Right lobe of liver (tissue), 6 donors: ENCODE measurements at regions not wholly inside any gene's neighbourhood (a gene's known extent, or its start where the extent isn't known, plus 50 kb on each side); places are given as distances from the start of the nearest gene placed in this dataset.

Experiments
- ATAC-seq, 4 donors: fragments of 200-7000 bp; cut with Tn5 transposase; one replicate each; pipeline ENCODE4 v1.9.1; 2020; ENCODE audit warnings: mild to moderate bottlenecking in 4 of 4, moderate library complexity in 4 of 4
- DNase-seq, 3 donors: peaks; one replicate each; pipeline ENCODE4 v3.0.0-alpha.2; 2020
- H3K27ac ChIP-seq, 3 donors: fragments of 200-600 bp; one replicate each; pipeline ENCODE4 v1.8.0; 2022
- H3K27me3 ChIP-seq, 2 donors: fragments of 200-600 bp; one replicate each; pipeline ENCODE4 v1.8.0; 2022
- H3K36me3 ChIP-seq, 4 donors: fragments of 200-600 bp; sonication (generic) in 1 of 4; one replicate each; pipeline versions ENCODE4 v1.5.1 to v1.8.0; 2017 to 2022; ENCODE audit warnings: control low read depth in 1 of 4
- H3K4me1 ChIP-seq, 4 donors: fragments of 200-600 bp; sonication (generic) in 1 of 4; one replicate each; pipeline versions ENCODE4 v1.5.1 to v1.8.0; 2017 to 2022; ENCODE audit warnings: control low read depth in 1 of 4
- H3K4me3 ChIP-seq, 3 donors: fragments of 200-600 bp; one replicate each; pipeline ENCODE4 v1.8.0; 2022
- H3K9me3 ChIP-seq, 4 donors: fragments of 200-600 bp; sonication (generic) in 1 of 4; one replicate each; pipeline versions ENCODE4 v1.5.1 to v1.8.0; 2017 to 2022; ENCODE audit warnings: control low read depth in 1 of 4
- POLR2A ChIP-seq: fragments of 450-650 bp; IDR thresholded peaks from one replicate; pipeline ENCODE4 v1.6.1; 2017; ENCODE audit warnings: antibody characterized with exemption, mild to moderate bottlenecking
- WGBS: methylation state at CpG from one replicate; pipeline ENCODE4 v1.1.6; 2018; ENCODE audit warnings: low coverage, low lambda C conversion rate; ENCODE audit not compliant: insufficient coverage; ENCODE audit errors: missing lambda C conversion rate; 5-methylcytosine and 5-hydroxymethylcytosine counted together
- intact Hi-C, 2 donors: fragments of 100-400 bp; cut with DNase I; formaldehyde crosslinking; loops; one replicate each; pipeline versions ENCODE4 v1.11.2 to v1.14.1; 2022
- TF ChIP-seq, protein P1 (sequence below), 4 donors: fragments of 200-600 bp in 3 of 4; fragments of 450-650 bp in 1 of 4; IDR thresholded peaks; one replicate each; pipeline versions ENCODE4 v1.5.1 to v1.8.0; 2016 to 2022; ENCODE audit warnings: antibody characterized with exemption in 4 of 4, mild to moderate bottlenecking in 2 of 4
- donor health status: DM: no; HTN: yes; CAD: no.
- donor health status: DM: no; HTN: no; CAD: no.
- donor health status: DM: no; HTN: no; CAD: no.
- donor health status: DM: no; HTN: yes; CAD: no.
- donor health status: DM: no; HTN: yes; CAD: no.

DNA sequence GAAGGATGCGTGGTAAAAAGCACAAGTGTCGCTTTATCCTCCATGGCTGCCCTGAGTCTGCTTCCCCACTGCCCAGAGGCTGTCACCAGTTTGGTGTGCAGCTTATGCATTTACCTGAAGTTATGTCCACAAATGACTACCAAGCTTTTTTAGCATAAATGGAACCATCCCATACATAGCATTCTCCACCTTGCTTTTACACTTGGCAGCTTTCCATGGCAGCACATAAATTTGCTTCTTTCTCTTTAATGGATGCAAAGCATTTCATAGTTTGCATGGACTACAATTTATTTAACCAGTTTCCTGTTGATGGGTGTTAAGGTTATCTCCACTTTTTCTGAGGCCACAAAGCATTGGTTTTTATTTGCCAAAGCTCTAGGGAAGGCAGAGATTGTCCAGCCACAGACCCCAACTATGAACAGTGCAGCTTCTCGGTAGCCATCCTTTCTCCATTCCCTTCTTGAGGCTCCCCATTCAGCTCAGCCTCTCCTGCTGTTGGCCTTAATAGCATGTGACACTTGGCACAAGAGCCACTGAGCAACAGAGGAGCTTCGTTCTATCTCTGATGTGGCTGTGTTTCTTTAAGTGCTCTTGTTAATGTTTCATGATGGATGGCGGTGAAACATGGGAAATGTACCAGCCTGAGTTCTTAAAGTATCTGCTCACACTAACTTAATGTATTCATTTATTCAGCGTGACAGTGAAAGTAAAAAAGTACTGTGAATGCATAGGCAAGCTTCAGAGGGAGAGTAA, 59.8 kb upstream of the NAV2 start:
- intact Hi-C loops, result no loop called here
- H3K4me1 ChIP-seq, result no peaks in the 10 kb centered on the region
- DNase-seq (no peak), ATAC-seq (no peak)
- no peak overlapping the region for H3K27ac ChIP-seq
- no peaks in the 10 kb centered on the region for H3K36me3 ChIP-seq
- TF ChIP-seq, protein P1, sequence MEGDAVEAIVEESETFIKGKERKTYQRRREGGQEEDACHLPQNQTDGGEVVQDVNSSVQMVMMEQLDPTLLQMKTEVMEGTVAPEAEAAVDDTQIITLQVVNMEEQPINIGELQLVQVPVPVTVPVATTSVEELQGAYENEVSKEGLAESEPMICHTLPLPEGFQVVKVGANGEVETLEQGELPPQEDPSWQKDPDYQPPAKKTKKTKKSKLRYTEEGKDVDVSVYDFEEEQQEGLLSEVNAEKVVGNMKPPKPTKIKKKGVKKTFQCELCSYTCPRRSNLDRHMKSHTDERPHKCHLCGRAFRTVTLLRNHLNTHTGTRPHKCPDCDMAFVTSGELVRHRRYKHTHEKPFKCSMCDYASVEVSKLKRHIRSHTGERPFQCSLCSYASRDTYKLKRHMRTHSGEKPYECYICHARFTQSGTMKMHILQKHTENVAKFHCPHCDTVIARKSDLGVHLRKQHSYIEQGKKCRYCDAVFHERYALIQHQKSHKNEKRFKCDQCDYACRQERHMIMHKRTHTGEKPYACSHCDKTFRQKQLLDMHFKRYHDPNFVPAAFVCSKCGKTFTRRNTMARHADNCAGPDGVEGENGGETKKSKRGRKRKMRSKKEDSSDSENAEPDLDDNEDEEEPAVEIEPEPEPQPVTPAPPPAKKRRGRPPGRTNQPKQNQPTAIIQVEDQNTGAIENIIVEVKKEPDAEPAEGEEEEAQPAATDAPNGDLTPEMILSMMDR (IDR thresholded peaks at IDR 0.05), result no peak
- no peak for TF ChIP-seq POLR2A
- no peaks in the 10 kb centered on the region for H3K27me3 ChIP-seq
- H3K9me3 ChIP-seq, result no peaks in the 10 kb centered on the region
- no peak overlapping the region for H3K4me3 ChIP-seq
- WGBS, result 91% methylated on average over 6 of the region's 6 CpGs

DNA sequence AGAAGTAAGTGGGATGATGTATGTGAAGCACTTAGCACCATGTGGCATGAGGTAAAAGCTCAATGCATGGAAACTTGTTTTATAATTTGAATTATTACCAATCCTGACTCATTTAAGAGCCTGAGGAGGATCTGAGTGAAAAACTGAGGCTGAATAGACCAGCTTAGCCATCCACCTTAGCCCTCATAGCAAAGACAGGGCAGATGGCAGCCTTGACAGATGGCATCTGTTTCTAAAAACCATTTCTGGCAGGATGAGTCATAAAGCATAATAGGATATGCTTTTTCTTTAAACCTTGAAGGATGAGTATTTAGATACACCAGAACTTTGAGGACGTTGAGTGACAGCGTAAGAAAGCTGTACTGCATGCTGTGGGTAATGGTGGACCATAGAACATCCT, 61.0 kb upstream of the NAV2 start:
- DNase-seq (no peak), ATAC-seq (no peak)
- Histone ChIP-seq H3K27ac (no peak overlapping the region), H3K36me3 (no peaks in the 10 kb centered on the region), H3K4me3 (no peak overlapping the region), H3K27me3 (no peaks in the 10 kb centered on the region), H3K4me1 (no peaks in the 10 kb centered on the region), H3K9me3 (no peaks in the 10 kb centered on the region)
- 94% methylated on average over 2 of the region's 2 CpGs for WGBS
- TF ChIP-seq, protein P1 (IDR thresholded peaks at IDR 0.05), result no peak
- no peak for TF ChIP-seq POLR2A
- intact Hi-C loops, result no loop called here

DNA sequence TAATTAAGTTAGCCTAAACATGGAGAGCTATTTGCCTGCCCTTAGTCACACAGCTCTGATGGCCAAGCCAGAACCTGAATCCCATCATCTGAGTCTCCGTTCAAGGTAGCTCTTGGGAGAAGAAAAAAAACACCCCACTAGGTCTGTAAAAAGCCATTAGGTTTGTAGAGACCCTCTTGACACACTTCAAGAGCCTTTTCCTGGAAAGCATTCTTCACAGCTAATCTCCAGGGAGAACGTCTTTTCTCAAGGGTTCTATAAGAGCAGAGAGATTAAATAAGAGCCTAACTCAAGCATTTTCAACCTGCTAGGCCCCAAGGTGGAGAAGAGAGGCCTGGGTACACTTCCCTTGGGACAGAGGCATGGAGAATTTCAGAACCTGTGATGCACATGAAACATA, 61.6 kb upstream of the NAV2 start:
- H3K36me3 ChIP-seq, result no peaks in the 10 kb centered on the region
- 80% methylated on average over 2 of the region's 2 CpGs for WGBS
- H3K27ac ChIP-seq, result no peak overlapping the region
- no peaks in the 10 kb centered on the region for H3K27me3 ChIP-seq
- H3K4me1 ChIP-seq, result no peaks in the 10 kb centered on the region
- intact Hi-C loops, result no loop called here
- H3K4me3 ChIP-seq, result no peak overlapping the region
- DNase-seq (no peak), ATAC-seq (no peak)
- no peaks in the 10 kb centered on the region for H3K9me3 ChIP-seq
- TF ChIP-seq POLR2A, result no peak

DNA sequence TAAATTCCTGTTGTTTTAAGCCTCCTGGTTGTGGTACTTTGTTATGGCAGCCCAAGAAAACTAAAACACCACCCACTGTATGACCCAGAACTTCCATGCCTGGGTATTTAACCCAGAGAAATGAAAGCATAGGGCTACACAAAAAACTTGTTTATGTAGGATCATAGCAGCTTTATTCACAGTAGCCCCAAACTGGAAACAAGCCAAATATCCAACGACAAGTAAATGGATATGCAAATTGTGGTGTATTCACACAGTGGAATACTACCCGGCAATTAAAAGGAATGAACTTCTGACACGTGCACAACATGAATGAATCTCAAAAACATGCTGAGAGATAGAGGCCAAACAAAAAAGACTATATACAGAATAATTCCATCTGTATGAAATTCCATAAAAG, 62.2 kb upstream of the NAV2 start:
- Histone ChIP-seq H3K27ac (no peak overlapping the region), H3K27me3 (no peaks in the 10 kb centered on the region), H3K36me3 (no peaks in the 10 kb centered on the region), H3K4me1 (no peaks in the 10 kb centered on the region), H3K9me3 (no peaks in the 10 kb centered on the region), H3K4me3 (no peak overlapping the region)
- intact Hi-C loops, result no loop called here
- DNase-seq (no peak), ATAC-seq (no peak)
- 77% methylated on average over 3 of the region's 3 CpGs for WGBS
- TF ChIP-seq POLR2A, result no peak
- TF ChIP-seq, protein P1 (IDR thresholded peaks at IDR 0.05), result no peak

DNA sequence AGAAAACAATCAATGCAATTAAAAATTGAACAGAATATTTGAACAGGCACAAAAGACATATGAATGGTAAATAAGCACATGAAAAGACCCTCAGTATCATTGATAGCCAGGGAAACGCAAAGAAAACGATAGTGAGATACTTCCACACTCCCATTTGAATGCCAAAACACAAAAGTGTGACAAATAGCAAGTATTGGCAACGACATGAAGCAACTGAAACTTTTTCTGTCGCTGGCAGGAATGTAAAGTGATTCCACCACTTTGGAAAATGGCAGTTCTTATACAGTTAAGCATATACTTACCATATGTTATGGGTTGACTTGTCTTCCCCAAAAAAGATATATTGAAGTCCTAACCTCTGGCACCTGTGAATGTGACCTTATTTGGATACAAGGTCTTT, 62.9 kb upstream of the NAV2 start:
- Histone ChIP-seq H3K9me3 (no peaks in the 10 kb centered on the region), H3K27me3 (no peaks in the 10 kb centered on the region), H3K36me3 (no peaks in the 10 kb centered on the region), H3K27ac (no peak overlapping the region), H3K4me1 (no peaks in the 10 kb centered on the region), H3K4me3 (no peak overlapping the region)
- no peak for DNase-seq
- WGBS, result 81% methylated on average over 4 of the region's 4 CpGs
- intact Hi-C loops, result no loop called here
- no peak for ATAC-seq
- TF ChIP-seq POLR2A, result no peak
- TF ChIP-seq, protein P1 (IDR thresholded peaks at IDR 0.05), result no peak
